ENCODE measurements at regions not wholly inside any gene's neighbourhood (a gene's known extent, or its start where the extent isn't known, plus 50 kb on each side); places are given as distances from the start of the nearest gene placed in this dataset.

GRCh38 chr2:221286406-221286805 lies 285.7 kb downstream of the EPHA4 start:
- TF ChIP-seq EZH2 (IDR thresholded peaks at IDR 0.05; ENCODE audit: low read length, unreplicated experiment) (no peak), CTCF (conservative IDR thresholded peaks at IDR 0.05; ENCODE audit: low read depth, low read length) (no peak), EZH2phosphoT487 (IDR thresholded peaks at IDR 0.05; ENCODE audit: borderline replicate concordance, low read length) (no peak)
